ENCODE measurements at regions not wholly inside any gene's neighbourhood (a gene's known extent, or its start where the extent isn't known, plus 50 kb on each side); places are given as distances from the start of the nearest gene placed in this dataset.
"Not testable (repeated sequence)": the region's sequence is repeated elsewhere in the genome, so short reads cannot be mapped to it uniquely, and the experiment has no call there.

DNA sequence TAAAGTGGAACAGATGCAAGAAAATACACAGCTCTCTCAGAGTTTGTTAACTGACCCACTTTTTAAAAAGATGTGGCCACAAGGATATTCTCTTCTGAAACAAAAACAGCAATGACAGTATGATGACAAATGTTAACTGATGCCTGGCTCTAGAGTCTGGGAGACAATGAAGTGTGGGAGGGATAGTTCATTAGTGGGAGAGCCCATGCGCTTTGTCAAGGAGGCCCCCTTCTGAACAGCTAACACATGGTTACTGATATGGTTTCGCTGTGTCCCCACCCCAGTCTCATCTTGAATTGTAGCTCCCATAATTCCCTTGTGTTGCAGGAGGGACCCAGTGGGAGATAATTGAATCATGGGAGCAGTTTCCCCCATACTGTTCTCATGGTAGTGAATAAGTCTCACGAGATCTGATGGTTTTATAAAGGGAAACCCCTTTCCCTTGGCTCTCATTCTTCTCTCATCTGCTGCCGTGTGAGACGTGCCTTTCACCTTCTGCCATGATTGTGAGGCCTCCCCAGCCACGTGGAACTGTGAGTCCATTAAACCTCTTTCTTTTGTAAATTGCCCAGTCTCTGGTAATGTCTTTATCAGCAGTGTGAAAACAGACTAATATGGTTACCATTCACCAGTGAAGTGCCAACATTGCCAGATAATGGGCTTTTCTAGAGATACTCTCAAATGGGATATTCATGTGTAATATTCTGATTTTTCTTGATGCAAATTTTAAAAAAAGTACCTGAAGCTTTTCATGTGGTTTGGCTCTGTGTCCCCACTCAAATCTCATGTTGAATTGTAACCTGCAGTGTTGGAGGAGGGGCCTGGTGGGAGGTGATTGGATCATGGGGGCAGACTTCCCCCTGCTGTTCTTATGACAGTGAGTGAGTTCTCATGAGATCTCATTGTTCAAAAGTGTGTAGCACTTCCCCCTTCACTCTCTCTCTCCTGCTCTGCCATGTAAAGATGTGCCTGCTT, 435.8 kb downstream of the SHISA9 start:
- DNase-seq (ENCODE audit: low read depth) = not testable (repeated sequence)

DNA sequence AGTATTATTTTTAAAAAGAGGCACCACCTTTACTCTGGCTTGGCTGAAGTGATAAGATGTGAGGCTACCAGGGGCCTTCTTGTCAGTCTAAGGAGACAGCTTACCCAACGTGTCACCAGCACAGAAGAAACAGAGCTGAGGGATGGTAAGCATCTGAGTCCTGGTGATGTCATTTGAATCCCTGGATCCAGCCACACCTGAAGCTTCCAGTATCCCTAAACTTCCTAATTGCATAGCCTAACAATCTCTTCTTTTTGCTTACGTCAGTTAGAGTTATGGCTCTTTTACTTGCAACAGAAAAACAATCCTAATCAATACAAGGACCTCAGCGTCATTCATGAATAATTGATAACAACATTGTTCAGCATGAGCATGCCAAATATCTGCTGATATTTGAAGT, 436.6 kb downstream of the SHISA9 start:
- DNase-seq (ENCODE audit: low read depth) = no peak

DNA sequence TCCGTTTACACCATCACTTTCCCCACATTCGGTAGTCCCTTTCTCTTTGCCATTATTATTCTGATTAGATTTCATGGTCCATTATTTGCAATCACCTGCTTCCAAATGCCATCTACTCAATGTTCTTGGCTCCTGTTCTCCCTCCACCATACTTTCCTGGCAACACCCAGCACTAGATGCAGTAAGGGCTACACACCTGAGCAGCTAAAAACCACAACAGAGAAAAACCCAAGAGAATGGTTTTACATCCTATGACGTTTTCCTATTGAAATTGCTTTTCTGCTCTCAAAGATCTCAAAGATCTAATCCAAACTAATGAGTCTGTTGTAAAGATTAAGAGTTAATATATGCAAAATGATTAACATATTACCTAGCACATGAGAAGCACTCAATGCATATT, 441.3 kb downstream of the SHISA9 start:
- DNase-seq (ENCODE audit: low read depth) = no peak

DNA sequence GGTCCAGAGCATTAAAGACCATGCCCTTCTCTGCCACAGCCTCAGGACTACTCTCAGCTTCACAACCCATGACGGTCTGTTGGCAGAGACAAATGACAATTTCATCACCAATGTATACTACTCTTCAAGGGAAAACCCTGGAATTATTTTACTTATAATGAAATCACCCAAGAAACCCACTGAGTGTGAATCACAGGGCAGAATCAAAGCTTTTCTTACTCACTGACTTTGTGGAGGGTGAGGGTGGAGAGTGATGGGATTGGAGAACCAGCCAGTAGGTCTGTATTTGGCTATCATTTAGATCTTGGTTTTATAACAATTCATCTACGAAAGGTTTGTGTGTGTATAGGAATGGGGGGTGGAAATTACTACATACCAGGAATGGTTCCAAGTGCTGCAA, 442.6 kb downstream of the SHISA9 start:
- DNase-seq (ENCODE audit: low read depth) = peak; percentile 82

DNA sequence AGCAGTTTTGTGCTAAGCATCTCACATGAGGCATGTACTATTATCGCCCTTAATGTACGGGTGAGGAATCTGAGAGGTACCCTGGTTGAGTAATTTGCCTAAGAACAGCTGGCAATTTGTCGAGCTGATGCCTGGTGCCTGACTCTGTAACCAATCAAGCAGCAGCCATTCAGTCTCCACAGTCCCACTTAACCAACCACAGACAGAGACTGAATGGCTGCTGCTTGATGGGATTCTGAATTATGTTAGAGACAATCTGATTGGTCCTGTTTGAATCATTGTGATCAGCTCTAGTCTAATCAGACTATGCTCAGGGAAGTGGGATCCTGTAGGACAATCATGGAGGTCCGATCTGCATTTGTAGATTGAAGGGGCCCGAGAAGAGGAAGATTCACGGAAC, 447.0 kb downstream of the SHISA9 start:
- DNase-seq (ENCODE audit: low read depth) = no peak

DNA sequence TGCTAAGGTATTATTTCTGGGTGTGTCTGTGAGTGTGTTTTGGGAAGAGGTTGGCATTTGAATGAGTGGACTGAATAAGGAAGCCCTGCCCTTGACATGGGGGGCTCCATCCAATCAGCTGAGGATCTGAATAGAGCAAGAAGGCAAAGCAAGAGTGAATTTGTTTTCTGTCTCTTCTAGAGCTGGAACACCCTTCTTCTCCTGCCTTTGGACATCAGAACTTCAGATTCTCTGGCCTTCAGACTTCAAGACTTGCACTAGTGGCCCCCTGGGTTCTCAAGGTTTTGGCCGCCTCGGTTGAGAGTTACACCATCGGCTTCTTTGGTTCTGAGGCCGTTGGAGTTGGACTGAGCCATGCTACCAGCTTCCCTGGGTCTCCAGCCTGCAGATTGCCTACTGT, 448.6 kb downstream of the SHISA9 start:
- no peak for DNase-seq (ENCODE audit: low read depth)

DNA sequence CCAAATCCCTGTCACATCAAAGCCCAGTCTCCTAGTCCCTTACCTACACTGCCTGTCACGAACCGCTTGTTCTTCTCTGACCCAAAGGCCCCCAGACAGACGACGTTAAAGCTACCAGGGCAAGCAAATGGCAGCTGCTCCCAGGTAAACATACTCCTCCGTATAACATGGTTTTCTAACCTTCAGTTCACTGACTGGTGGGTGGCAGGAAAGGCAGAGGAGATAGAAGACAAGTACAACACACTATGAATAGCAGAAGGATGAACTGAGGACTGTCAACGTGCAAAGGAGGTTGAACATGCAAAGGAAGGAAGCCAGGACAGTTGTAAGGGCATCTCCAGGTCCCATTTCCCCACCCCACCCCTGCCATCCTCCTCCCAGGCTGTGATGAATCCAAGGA, 449.8 kb downstream of the SHISA9 start:
- DNase-seq (ENCODE audit: low read depth) = no peak

DNA sequence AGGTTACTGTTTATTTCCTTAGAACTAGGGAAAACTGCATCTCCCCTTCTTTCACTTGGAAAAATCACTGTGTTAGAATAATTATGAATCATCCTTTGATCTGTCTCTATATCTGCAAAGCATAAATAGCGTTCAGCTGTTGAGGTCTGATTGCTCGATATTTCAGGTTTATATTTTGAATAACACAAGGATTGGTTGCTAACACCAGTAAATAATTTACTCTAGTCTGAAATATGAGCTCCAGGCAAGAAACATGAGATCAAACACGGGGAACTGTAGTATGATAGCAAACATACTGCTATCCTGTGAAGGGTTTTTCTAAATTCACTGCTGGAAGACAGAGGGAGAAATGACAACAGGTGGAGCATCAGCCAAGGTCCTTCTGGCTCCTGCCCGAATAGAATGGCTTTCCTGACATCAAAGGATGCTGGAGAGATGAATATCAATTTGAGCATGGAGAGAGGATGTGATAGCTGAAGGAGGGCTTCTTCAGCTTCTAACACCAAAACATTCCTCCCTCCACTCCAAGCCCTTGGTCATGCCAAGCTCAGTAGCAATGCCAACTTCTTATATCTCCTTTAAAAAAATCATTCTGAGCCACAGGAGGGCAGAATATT, 450.3 kb downstream of the SHISA9 start:
- DNase-seq (ENCODE audit: low read depth) = peak; percentile 76

DNA sequence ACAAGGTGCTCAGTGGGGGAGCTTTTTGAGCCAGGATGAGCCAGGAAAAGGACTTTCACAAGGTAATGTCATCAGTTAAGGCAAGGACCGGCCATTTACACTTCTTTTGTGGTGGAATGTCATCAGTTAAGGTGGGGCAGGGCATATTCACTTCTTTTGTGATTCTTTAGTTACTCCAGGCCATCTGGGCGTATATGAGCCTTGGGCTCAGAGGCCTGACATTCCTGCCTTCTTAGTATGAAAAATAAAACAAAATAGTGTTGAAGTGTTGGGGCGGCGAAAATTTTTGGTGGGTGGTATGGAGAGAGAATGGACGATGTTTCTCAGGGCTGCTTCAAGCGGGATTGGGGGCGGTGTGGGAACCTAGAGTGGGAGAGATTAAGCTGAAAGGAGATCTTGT, 451.4 kb downstream of the SHISA9 start:
- not testable (repeated sequence) for DNase-seq (ENCODE audit: low read depth)

DNA sequence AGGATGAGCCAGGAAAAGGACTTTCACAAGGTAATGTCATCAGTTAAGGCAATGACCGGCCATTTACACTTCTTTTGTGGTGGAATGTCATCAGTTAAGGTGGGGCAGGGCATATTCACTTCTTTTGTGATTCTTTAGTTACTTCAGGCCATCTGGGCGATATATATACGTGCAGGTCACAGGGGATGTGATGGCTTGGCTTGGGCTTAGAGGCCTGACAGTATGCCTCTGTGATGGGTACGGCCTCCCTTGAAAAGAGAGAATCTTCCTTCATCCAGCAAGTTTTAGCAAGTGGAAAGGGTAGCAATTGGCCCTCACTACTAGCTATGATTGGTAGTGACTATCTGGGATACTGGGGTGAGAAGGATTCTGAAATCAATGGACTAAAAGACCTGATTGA, 456.4 kb downstream of the SHISA9 start:
- DNase-seq (ENCODE audit: low read depth) = not testable (repeated sequence)

DNA sequence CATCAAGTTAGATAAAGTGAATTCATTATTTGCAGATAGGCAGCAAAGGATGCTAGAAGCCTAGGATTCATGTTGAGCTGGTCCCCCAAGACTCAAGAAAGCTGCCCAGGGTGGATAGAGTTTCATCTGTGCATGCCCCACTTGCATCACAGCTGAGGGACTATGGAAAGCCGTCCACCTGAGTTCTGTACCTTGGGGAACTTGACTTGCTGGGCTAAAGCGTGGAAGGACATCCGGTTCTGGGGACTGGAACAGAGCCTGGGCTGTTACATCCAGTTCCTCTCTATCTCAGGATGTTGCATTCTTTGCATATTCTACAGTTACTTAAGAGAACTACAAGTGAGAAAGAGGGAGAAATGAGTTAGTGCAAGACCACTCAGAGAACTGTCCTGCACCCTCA, 458.4 kb downstream of the SHISA9 start:
- DNase-seq (ENCODE audit: low read depth) = no peak

DNA sequence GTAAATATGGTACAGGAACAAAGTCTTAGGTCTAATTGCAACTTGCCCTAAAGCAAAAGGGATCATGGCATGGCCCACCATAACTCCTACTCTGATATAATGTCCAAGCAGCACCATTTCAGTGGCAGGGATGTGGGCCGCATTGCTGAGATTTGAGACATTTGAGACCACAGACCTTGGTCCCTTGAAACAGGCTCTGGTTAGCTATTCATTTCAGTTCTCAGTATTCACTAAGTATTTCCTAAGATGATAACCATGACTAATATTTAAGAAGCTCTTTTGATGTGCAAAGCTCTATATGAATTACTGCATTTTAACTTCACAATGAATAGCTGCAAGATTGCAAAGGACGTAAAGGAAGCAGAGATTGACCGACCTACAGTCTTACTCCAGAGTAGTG, 471.0 kb downstream of the SHISA9 start:
- DNase-seq (ENCODE audit: low read depth) = no peak

DNA sequence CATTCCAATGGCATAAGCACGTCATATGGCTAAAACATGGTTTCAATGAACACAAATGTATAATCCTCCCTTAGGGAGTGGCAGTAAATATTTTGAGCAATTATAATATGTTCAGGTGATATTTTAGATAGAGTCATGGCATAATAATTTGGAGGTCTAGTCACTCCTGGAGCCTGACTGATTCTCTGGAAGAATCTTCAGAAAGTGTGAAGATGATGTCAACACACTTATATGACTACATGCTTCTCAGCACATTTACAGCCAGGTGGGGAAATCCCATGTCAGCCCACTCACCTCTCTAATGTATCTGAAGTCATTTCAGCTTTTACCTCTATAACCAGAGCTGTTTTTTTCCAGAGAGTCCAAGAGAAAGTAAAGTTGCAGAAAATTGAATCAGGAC, 474.8 kb downstream of the SHISA9 start:
- DNase-seq (ENCODE audit: low read depth) = peak; percentile 37

DNA sequence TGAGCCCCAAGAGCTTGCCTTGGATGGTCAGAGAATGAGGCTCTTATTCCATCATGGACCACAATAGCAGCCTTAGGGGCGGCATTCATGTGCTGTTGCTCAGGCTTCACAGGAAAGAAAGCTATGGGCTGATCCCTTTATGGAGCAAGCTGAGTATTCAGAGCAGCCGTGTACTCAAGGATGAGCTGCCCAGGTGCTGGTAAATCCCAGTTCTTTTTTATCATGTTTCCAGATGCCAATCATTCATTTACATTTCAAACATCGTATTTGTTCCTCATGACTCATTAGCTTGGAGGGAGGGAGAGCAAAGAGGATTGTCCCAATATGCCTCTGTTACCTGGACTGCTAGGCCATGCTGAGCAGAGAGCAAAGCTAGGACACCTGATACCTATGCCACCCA, 475.7 kb downstream of the SHISA9 start:
- no peak for DNase-seq (ENCODE audit: low read depth)

DNA sequence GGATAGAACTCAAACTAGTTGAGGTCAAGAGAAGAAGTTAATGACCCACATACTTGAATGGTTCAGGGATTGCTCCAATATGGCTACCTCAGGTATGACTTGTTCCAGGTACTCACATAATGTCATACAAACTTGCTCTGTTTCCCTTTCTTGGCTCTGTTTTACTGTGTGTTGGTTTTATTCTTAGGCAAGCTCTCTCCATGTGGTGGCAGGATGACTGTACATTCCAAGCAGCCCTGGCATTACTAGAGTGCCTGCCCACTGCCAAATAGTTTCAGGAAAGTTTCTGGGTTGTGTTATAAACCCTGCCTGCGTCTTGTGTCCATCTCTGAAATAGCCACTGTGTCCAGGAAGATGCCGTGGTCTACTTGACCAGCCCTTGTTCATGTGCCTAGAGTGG, 476.8 kb downstream of the SHISA9 start:
- DNase-seq (ENCODE audit: low read depth) = peak; percentile 73

DNA sequence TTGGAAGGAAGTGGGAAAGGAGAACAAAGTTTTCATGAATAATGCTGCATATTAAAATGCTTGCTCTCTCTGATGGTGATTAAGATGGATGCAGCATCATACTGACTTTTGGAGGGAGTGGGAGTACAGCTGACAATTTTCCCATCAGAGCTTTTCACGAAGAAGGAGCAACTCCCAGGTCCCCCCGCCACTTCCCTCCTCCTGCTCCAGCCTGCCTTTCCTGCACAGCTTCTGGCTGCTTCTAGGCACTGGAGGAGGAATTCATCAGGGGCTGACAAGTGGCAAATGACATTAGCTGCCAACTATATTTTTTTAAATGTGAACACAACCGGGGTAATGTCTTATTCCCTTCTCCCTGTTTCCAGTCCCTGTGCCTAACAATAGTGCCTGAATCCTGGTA, 477.9 kb downstream of the SHISA9 start:
- DNase-seq (ENCODE audit: low read depth) = no peak

DNA sequence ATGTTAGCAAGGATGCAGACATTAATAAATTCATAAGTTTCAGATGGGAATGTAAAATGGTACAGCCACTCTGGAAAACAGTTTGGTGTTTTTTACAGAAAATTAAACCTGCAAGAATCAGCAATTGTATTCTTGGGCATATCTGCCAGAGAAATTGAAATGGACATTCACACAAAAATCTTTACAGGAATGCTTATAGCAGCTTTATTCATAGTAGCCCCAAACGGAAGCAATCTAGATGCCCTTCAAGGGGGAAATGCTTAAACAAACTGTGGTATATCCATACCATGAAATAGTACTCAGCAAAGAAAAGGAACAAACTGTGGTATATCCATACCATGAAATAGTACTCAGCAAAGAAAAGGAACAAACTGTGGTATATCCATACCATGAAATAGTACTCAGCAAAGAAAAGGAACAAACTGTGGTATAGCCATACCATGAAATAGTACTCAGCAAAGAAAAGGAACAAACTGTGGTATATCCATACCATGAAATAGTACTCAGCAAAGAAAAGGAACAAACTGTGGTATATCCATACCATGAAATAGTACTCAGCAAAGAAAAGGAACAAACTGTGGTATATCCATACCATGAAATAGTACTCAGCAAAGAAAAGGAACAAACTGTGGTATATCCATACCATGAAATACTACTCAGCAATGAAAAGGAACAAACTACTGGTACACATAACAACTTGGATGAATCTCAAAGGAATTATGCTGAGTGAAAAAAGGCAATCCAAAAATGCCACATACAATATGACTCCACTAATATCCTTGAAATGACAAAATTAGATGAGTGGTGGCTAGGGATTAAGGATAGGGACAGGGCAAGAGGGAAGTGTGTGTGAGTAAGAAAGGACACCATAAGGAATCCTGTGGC, 484.0 kb downstream of the SHISA9 start:
- DNase-seq (ENCODE audit: low read depth) = not testable (repeated sequence)

DNA sequence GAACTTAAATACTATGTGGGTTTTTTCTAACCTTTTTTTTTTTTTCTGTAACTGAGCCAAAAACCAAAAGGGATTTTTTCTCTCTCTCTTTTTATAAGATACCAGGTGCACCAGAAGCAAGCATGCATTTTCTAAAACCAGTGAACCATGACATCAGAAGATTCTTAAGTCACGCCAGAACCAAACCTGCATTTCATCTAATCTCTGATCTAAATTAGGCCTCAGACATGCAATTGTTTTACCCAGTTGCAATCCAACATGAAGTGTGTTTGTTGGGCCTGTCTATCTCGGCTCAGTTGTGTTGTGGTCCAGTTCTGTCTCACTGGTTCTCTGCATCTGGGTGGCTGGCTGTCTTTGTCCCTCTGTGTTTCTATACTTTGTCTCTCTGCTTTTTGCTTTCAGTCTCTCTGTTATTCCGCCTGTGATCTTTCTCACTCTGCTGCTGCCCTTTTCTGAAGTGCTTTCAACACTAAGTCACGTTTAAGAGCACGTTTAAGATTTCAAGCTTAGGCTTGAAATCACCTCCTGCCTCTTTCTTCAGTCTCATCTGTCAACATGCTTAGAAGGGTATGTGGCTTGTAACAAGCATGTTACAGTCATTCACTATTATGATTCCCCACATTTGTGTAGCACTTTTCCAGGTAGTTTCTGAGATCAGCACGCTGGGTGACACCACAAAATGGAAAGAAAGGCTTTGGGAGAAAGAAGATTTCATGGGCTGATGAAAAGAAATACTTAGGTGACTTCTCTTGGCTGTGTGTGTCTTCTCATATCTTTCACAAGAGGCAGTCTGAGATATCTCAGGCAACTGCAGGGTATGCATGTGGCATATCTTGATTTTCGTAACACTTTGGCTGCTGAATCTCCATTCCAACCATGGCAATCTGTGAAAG, 488.9 kb downstream of the SHISA9 start:
- peak; percentile 75 for DNase-seq (ENCODE audit: low read depth)

DNA sequence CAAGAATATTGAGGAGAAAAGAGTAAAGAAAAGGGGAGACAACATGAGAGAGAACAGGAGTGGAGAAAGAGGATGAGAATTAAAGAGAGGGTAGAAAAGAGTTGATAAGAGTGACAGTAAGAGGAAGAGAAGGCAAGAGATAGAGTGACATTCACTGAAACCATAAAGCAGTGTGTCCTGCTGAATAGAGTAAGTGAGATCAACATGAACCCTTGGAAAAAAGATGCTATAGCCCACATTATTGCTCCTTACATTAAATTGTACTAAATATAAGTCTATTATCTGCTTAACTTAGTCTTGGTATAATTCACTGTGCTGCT, 489.5 kb downstream of the SHISA9 start:
- no peak for DNase-seq (ENCODE audit: low read depth)

DNA sequence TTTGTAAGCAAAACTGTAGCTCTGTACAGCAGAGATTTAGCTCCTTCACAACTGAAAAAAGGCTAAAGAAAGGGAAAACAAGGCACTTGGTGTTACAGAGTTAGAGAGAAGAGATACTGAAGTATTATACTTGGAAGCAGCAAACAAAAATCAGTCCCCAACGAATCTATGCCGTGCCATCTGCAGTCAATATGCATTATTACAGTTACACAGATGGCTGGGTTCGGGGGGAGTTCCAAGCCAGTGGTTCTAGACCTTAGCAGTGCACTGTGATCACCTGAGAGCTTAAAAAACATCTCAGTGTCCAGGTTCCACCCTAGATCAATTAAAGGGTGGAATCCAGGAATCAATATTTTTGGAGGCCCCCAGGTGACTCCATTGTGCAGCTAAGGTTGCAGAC, 489.9 kb downstream of the SHISA9 start:
- DNase-seq (ENCODE audit: low read depth) = no peak

DNA sequence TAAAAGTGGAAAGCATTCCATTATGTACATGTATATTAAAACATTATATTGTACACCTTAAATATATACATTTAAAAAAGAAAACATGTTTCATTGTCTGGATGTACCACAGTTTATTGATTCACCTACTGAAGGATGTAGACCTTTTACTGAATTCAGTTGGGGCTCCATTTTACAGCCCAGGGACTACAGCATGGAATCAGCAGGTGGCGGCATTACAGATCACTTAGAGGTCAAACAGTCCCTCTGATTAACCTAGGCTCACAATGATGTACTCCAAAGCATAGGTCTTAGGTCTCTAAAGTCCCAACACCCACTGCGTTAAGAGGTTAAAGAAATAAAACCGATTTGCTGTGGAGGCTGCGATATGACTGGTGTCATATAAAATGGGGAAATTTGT, 490.9 kb downstream of the SHISA9 start:
- no peak for DNase-seq (ENCODE audit: low read depth)

Data from renal cortical epithelial cell (primary cell).